DND-41 (cell line): ENCODE measurements at regions not wholly inside any gene's neighbourhood (a gene's known extent, or its start where the extent isn't known, plus 50 kb on each side); places are given as distances from the start of the nearest gene placed in this dataset.

Experiments used
- ATAC-seq: fragments of 200-7000 bp; cut with Tn5 transposase; 3 replicates; pipeline ENCODE4 v1.9.1; 2021; ENCODE audit warnings: low read depth; ENCODE audit not compliant: insufficient read depth
- DNase-seq: peaks from one replicate; pipeline ENCODE4 v3.0.0-alpha.2; 2020
- H2AFZ ChIP-seq: 2 replicates; pipeline ENCODE4 v1.6.0; 2012; ENCODE audit warnings: low read depth, low read length
- H3K27ac ChIP-seq: 2 replicates; pipeline ENCODE4 v1.5.1; 2012; ENCODE audit warnings: low read length, inconsistent platforms
- H3K27me3 ChIP-seq: fragments of 200-600 bp; sonication (generic); 2 replicates; pipeline ENCODE4 v1.6.0; 2012; ENCODE audit warnings: low read length, mild to moderate bottlenecking, inconsistent platforms; ENCODE audit not compliant: insufficient read depth, poor library complexity
- H3K36me3 ChIP-seq: 2 replicates; pipeline ENCODE4 v1.5.1; 2012; ENCODE audit warnings: low read length, inconsistent platforms; ENCODE audit not compliant: insufficient read depth
- H3K4me1 ChIP-seq: 2 replicates; pipeline ENCODE4 v1.5.1; 2012; ENCODE audit warnings: mild to moderate bottlenecking, low read length; ENCODE audit not compliant: insufficient read depth
- H3K4me2 ChIP-seq: 2 replicates; pipeline ENCODE4 v1.6.0; 2012; ENCODE audit warnings: mild to moderate bottlenecking, moderate library complexity, low read length, inconsistent platforms; ENCODE audit not compliant: insufficient read depth
- H3K4me3 ChIP-seq, 2 experiments: fragments of 200-600 bp in 1 of 2; shearing (Covaris generic) in 1 of 2; 2 replicates each; pipeline ENCODE4 v1.5.1; 2012 to 2016; ENCODE audit warnings: inconsistent platforms in 2 of 2, low read length in 2 of 2, mild to moderate bottlenecking in 2 of 2, low read depth in 1 of 2, moderate library complexity in 1 of 2
- H3K79me2 ChIP-seq: 2 replicates; pipeline ENCODE4 v1.6.0; 2012; ENCODE audit warnings: low read length, inconsistent platforms; ENCODE audit not compliant: insufficient read depth
- H3K9ac ChIP-seq: 2 replicates; pipeline ENCODE4 v1.6.0; 2012; ENCODE audit warnings: low read depth, mild to moderate bottlenecking, inconsistent platforms, low read length, moderate library complexity
- H3K9me3 ChIP-seq: 2 replicates; pipeline ENCODE4 v1.5.1; 2012; ENCODE audit warnings: low read length, moderate library complexity, mild to moderate bottlenecking, inconsistent platforms; ENCODE audit not compliant: insufficient read depth, severe bottlenecking
- H4K20me1 ChIP-seq: 2 replicates; pipeline ENCODE4 v1.6.0; 2012; ENCODE audit warnings: low read length; ENCODE audit not compliant: insufficient read depth
- CTCF ChIP-seq: IDR thresholded peaks from 2 replicates; pipeline ENCODE4 v1.5.1; 2012; ENCODE audit warnings: borderline replicate concordance, low read length, moderate library complexity, mild to moderate bottlenecking; ENCODE audit not compliant: poor library complexity, severe bottlenecking; ENCODE audit errors: extremely low read depth
- EZH2 ChIP-seq: IDR thresholded peaks from 3 replicates; pipeline ENCODE4 v1.6.1; 2012; ENCODE audit warnings: borderline replicate concordance, low read depth, mild to moderate bottlenecking, moderate library complexity, low read length, inconsistent platforms; ENCODE audit not compliant: severe bottlenecking

- H3K27ac ChIP-seq, result no peak overlapping the region
- no peak overlapping the region for H3K4me3 ChIP-seq
- H3K4me1 ChIP-seq, result peaks cover 9% of the 10 kb centered on the region
- no peak overlapping the region for H2AFZ ChIP-seq
- no peak overlapping the region for H3K4me2 ChIP-seq
- DNase-seq, result no peak
- H3K36me3 ChIP-seq, result no peaks in the 10 kb centered on the region
- no peaks in the 10 kb centered on the region for H3K79me2 ChIP-seq
- no peaks in the 10 kb centered on the region for H3K27me3 ChIP-seq
- ATAC-seq, result no peak
- H4K20me1 ChIP-seq, result peaks cover 9% of the 10 kb centered on the region
- TF ChIP-seq EZH2 (no peak), CTCF (no peak)
- H3K9ac ChIP-seq, result no peak overlapping the region
- no peaks in the 10 kb centered on the region for H3K9me3 ChIP-seq
Measured at GRCh38 chr20:62567246-62568044, 74.9 kb upstream of the SLCO4A1 start.

- H3K9ac ChIP-seq, result no peak overlapping the region
- H3K36me3 ChIP-seq, result no peaks in the 10 kb centered on the region
- H2AFZ ChIP-seq, result no peak overlapping the region
- TF ChIP-seq EZH2, result no peak
- TF ChIP-seq CTCF, result no peak
- ATAC-seq, result no peak
- H3K9me3 ChIP-seq, result no peaks in the 10 kb centered on the region
- no peak overlapping the region for H3K4me2 ChIP-seq
- H3K4me1 ChIP-seq, result peaks cover 12% of the 10 kb centered on the region
- DNase-seq, result no peak
- peaks cover 9% of the 10 kb centered on the region for H4K20me1 ChIP-seq
- H3K27me3 ChIP-seq, result no peaks in the 10 kb centered on the region
- no peak overlapping the region for H3K27ac ChIP-seq
- no peaks in the 10 kb centered on the region for H3K79me2 ChIP-seq
- H3K4me3 ChIP-seq, result no peak overlapping the region
Measured at GRCh38 chr20:62568045-62568389, 74.3 kb upstream of the SLCO4A1 start.

GRCh38 chr20:62569615-62570014, 72.7 kb upstream of the SLCO4A1 start:
- DNase-seq (no peak), ATAC-seq (no peak)
- no peak for TF ChIP-seq CTCF
- no peak for TF ChIP-seq EZH2
- peaks cover 4% of the 10 kb centered on the region; the same call in 1 of the 2 replicates for H4K20me1 ChIP-seq
- H3K79me2 ChIP-seq, result no peaks in the 10 kb centered on the region
- H2AFZ ChIP-seq, result no peak overlapping the region
- H3K9me3 ChIP-seq, result no peaks in the 10 kb centered on the region
- H3K27me3 ChIP-seq, result no peaks in the 10 kb centered on the region
- H3K4me1 ChIP-seq, result peaks cover 12% of the 10 kb centered on the region
- H3K27ac ChIP-seq, result no peak overlapping the region
- no peak overlapping the region for H3K9ac ChIP-seq
- no peaks in the 10 kb centered on the region for H3K36me3 ChIP-seq
- no peak overlapping the region for H3K4me3 ChIP-seq
- H3K4me2 ChIP-seq, result no peak overlapping the region

GRCh38 chr20:62570403-62570802, 71.9 kb upstream of the SLCO4A1 start:
- H3K27ac ChIP-seq, result no peak overlapping the region
- no peak overlapping the region for H3K4me3 ChIP-seq
- no peaks in the 10 kb centered on the region for H3K9me3 ChIP-seq
- TF ChIP-seq CTCF (no peak), EZH2 (no peak)
- H3K9ac ChIP-seq, result no peak overlapping the region
- no peak for DNase-seq
- no peaks in the 10 kb centered on the region for H3K27me3 ChIP-seq
- no peaks in the 10 kb centered on the region for H3K36me3 ChIP-seq
- H4K20me1 ChIP-seq, result peaks cover 4% of the 10 kb centered on the region; the same call in 1 of the 2 replicates
- H2AFZ ChIP-seq, result no peak overlapping the region
- H3K4me2 ChIP-seq, result no peak overlapping the region
- H3K4me1 ChIP-seq, result peaks cover 12% of the 10 kb centered on the region
- ATAC-seq, result no peak
- no peaks in the 10 kb centered on the region for H3K79me2 ChIP-seq
